ENCODE measurements at regions not wholly inside any gene's neighbourhood (a gene's known extent, or its start where the extent isn't known, plus 50 kb on each side); places are given as distances from the start of the nearest gene placed in this dataset.

DNA sequence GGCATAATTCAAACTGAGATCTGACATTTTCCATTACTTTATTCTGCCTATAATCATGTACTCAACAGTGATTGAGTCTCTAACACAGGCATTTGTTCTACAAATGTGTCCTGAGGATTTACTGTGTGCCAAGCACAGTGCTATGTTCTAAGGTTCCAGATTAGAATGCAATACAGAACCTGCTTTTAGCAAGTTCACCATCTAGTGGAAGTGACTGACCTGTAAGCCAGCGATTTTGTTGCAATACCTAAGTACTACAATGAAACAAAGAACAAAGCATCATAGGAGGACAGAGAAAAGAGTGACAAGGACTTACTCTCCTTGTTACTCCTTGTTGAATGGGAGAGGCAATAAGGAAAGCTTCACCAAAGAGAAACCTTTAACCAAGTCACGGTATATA is 348.1 kb downstream of the ELAVL2 start:
- DNase-seq = no peak

DNA sequence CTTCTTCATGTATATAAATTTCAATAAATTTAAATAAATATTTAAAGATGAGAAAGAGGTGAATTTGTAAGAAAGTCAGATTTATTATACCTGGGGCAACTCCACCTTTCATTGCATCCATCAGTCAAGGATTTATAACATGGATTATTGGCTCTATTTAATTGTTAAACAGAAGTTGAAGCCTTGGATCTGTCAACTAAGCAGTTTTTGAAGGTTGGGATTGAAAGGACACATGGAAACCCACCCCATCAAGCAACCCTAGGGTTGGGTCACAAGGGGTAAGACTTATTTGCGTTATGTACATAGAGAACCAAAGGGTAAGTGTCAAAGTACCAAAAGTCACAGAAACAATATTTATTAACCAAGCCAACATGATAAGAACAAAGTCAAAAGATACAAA is 342.5 kb downstream of the ELAVL2 start:
- no peak for DNase-seq

DNA sequence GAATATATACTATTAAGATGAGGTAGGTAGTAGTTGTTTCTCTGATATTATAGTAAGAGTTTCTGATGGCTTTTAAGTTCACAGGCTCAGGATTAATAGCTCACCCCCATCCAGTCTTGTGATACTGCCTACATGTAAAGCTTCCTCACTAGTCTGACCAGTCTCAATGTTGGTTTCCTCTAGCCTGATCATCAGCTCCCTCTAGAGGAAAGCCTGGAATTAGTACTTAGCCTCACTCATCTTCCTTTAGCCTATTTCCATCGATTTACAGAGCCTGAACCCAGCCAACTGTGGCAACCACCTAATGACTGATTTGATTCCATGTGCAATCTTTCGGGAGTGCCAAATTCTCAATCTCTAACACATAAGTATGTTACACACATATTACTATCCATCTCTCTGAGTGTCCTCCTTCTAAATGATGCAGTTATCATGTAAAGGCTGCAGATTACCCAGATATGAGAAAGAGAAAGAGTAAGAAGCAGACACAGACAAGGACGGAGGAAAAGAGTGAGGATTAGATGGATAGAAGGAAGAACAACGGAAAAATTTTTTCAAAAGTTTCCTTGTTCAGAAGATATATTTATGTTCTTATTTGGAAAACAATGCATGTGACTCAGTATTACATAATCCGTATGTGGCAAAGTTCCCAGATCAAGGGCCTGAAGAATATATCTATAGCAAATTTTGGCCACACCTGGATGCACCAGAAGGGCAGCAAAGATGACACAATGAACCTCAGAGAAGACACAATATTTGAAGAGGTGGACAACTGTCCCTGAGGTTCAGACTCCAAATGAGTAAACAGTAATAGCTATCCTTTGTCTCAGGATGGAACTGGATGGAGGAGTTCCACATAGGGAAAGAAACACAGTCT is 333.7 kb downstream of the ELAVL2 start:
- DNase-seq = no peak

DNA sequence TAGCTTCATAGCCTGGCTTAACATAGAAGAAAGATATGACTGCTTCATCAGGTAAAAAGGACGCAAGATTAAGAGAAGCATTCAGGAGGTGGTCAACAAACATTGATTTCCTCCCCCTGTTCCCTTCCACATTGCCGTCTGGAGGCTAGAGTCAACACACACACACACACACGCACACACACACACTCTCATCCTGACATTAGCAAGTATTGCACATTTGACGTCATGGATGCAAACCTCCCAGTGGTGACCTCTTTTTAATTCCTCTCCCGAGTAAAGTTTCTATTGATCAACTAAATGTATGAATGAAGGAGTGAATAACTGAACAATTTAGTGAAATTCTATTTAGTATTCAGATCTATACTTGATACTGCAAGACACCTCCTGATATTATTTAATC is 332.8 kb downstream of the ELAVL2 start:
- DNase-seq = no peak

- DNase-seq = no peak
These were observed 329.4 kb downstream of the ELAVL2 start for GRCh38 chr9:23496489-23497136.

- no peak for DNase-seq
These were observed 328.9 kb downstream of the ELAVL2 start for GRCh38 chr9:23497137-23497504.

- no peak for DNase-seq
These were observed 324.0 kb downstream of the ELAVL2 start for GRCh38 chr9:23502004-23502403.

DNA sequence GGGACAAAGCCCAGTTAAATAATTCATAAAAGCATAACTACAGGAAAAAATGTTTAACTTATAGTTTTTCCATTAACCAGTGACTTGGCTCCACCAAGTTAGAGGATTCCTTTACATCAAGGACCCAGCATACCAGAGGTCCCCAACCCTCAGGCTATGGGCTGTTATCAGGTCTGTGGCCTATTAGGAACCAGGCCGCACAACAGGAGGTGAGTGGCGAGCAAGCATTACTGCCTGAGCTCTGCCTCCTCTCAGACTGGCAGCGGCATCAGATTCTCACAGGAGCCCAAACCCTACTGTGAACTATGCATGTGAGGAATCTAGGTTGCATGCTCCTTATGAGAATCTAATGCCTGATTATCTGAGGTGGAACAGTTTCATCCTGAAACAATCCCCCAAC is 303.1 kb downstream of the ELAVL2 start:
- no peak for DNase-seq

DNA sequence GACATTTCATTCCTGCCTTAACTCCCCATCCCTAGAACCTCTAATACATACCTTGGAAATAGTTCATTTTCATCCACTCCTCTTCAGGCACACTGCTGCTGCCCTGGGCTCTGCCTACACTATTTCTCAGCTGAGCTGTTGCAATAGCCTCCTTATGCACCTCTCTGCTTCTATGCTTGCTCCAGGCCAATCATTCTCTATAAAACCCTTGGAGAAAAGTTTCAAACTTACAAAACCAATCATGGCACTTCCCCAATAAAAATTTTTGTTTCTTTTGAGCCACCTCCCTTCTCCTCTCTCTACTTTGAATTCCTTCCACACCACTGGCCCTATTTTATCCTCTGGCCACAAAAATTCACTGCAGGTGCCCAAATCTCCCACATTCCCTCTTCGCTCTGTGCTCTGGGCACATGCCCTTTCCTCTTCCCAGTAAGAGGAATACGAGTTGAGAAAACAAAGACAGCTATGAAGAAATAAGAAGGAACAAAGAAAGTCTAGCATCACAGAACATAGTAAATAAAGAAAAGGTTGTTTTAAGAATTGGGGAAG is 301.4 kb downstream of the ELAVL2 start:
- DNase-seq = no peak

DNA sequence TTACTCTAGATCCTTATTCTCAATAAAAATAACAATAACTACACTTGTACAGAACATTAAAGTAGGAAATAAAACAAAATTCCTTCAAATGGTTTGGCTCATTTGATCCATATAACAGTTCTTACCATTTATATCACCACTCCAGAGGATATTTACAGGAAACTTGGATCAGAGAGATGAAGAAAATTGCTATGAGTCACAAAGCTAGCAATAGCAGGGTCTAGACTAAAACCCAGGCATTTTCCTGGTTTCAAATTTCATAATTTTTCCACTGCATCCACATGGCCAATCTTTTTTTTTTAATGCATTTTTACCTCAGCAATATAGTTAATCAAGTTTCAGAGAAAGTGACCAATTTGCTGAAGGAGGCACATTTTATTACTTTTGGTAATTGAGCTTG is 299.2 kb downstream of the ELAVL2 start:
- DNase-seq = no peak

GRCh38 chr9:23532282-23532681 is 293.8 kb downstream of the ELAVL2 start:
- DNase-seq = no peak

GRCh38 chr9:23537192-23538066 is 288.6 kb downstream of the ELAVL2 start:
- no peak for DNase-seq

DNA sequence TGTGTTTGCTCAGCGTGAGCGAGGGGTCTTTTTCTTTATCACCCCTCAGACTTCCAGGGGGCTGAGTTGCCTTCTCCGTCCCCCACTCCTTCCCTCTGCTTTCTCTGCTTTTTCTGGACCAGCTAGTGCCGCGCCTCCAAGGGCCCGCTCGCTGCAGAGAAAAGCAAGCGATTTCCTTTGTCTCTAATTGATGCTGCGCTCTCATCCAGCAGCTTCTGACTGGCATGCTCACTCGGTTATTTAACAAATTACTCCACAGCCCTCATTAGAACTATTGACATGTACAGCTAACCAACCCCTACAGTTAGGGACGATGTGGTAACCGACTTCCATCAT is 288.0 kb downstream of the ELAVL2 start:
- no peak for DNase-seq

DNA sequence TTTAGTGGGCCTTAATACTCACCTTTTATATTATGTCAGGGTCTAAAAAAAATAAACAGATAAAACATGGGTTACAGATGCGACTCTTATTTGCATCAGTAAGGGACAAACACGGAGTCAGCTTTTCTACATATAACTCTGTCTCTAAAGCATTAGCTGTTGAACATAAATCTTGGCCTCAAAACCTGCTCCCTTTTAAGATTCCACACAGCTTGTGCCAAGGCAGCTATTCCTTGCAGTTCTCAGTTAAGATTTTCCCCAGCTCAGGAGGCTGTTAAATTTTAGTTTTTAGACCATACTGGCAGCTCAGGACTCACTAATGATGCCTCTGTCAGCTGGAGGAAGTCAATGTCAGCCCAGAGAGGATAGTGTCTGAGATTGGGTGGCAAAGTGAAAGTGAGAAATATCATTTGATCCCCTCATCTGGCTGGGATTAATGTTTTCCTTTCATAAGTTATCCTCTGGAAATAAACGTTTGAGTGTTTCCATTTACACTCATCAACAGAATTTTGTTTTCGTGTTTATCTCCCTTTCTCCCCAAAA is 287.5 kb downstream of the ELAVL2 start:
- DNase-seq = no peak

GRCh38 chr9:23539311-23539710 is 286.7 kb downstream of the ELAVL2 start:
- DNase-seq = no peak

GRCh38 chr9:23541976-23542375 is 284.1 kb downstream of the ELAVL2 start:
- DNase-seq = no peak

DNA sequence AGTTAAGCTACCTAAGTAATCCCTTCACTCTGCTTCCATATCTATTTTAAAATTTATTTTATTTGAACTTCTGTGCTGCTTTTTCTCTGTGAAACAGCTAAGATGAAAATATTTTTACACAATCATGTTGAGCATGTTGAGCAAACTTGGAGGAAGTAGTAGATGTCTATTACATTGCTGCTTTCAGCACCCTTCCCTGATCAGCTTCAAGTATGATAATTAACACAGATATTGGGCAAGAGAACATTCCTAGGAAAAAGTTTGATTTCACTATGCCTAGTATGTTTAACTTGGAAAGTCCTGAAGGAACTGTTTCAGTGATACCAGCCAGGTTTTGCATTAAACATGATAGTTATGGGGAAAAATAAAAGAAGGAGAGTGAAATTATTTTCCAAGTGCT is 283.6 kb downstream of the ELAVL2 start:
- no peak for DNase-seq

GRCh38 chr9:23542927-23543326 is 283.1 kb downstream of the ELAVL2 start:
- DNase-seq = no peak

GRCh38 chr9:23543419-23543818 is 282.6 kb downstream of the ELAVL2 start:
- DNase-seq = no peak

DNA sequence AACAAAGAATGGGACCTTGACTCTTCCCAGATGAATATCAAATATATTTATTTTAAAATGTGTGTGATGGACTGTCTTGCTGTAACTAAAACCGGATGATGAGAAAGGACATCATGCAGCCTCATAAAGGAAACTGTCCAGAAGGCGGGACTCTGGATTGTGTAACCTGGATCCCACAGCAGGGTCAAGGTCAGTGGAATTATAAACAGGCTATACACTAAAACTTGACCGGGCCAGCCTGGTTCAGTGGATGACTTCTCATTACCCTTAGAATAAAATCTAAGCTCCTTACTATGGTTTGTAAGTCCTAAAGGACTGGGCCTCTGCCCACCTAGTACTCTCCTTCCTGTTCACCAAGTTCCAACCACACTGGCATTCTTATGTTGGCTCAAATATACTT is 280.3 kb downstream of the ELAVL2 start:
- DNase-seq = no peak

DNA sequence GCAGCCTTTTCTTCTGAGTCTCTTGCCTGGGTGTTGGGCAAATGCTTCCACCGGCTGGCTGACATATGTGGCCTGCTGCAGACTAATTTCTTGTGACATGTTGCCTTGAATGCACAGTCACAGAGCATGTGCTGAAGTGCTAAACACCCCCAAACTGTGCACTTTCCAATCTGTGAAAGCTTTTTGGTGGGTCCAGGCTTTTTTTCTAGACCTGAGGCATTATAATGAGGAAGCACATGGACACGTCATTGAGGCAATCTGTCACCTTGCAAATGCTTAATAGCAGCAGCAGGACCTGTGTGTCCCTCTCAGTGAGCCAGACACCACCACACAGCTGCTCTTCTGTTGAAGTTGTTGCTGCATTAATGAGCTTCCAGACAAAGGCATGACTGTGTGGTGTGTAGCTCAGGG is 274.7 kb downstream of the ELAVL2 start:
- DNase-seq = no peak

DNA sequence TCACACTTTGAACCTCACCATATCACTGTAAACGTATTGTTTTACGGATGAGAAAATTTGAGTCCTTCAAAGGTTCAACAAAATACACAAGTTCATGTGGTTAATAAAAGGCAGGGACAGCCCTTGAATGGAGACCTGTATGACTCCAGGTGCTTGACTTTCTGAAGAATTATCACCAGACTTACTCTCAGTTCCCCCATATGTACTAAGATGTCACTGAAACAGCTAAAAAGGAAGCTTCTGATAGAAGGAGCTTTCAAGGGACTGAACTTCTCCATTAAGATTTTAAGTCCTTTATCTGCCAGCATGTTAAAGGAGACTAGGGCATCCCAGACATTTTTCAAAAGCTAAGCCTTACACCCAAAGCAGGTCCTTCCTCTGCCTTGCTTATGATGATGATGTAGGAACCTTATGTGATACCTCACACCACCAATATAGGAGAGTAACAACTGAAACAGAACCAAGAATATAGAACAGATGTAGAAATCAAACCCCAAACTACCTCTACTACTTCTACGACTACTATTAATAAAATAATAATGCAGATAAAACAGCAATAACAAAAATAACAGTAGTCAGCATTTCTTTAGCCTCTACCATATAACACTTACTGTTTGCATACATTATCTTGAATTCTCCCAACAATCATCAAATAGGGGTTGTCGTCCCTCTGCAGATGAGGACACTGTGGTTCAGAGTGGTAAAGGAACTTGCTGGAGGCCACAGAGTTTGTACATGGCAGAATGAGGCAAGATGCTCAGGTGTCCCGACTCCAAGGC is 273.9 kb downstream of the ELAVL2 start:
- no peak for DNase-seq
